T-cell (primary cell): ENCODE measurements at regions not wholly inside any gene's neighbourhood (a gene's known extent, or its start where the extent isn't known, plus 50 kb on each side); places are given as distances from the start of the nearest gene placed in this dataset.
A peak's percentile ranks its signal among the peaks of the same experiment; 100 is the strongest.

Experiments used
- ATAC-seq, 4 experiments: fragments of 200-7000 bp in 3 of 4; fragments of 150-1000 bp in 1 of 4; cut with Tn5 transposase; replicated peaks in 1 of 4; 1 replicate in 3 of 4; 2 replicates in 1 of 4; pipeline ENCODE4 v1.10.0; 2021; ENCODE audit warnings: moderate library complexity in 3 of 4, mild to moderate bottlenecking in 2 of 4, moderate number of reproducible peaks in 1 of 4
- CTCF ChIA-PET, 2 donors: fragments of 300-600 bp; sonication (Branson Sonifier 250); formaldehyde crosslinking; loops; one replicate each; lab custom pipeline; 2022; ENCODE audit warnings: antibody characterized with exemption in 2 of 2; lab: Charles Lee
- POLR2A ChIA-PET, 2 donors: fragments of 300-600 bp; sonication (Branson Sonifier 250); formaldehyde crosslinking; loops; one replicate each; lab custom pipeline; 2022; ENCODE audit warnings: antibody characterized with exemption in 2 of 2; lab: Charles Lee
- DNase-seq, 35 experiments: peaks; one replicate each; pipeline versions ENCODE4 v3.0.0 to v3.0.0-alpha.2; 2013 to 2023
- H3K27ac ChIP-seq: one replicate; pipeline ENCODE4 v1.5.1; 2013; ENCODE audit warnings: low read length
- H3K27me3 ChIP-seq, 2 experiments: replicated peaks in 1 of 2; 1 replicate in 1 of 2; 2 replicates in 1 of 2; pipeline versions ENCODE4 v1.6.1 to v1.7.0; 2013; ENCODE audit warnings: low read length in 1 of 2, mixed read lengths in 1 of 2; ENCODE audit not compliant: control insufficient read depth in 2 of 2, insufficient read depth in 2 of 2; ENCODE audit errors: extremely low read depth in 1 of 2
- H3K36me3 ChIP-seq, 2 donors: 1 replicate in 1 of 2; 2 replicates in 1 of 2; pipeline versions ENCODE4 v1.6.1 to v1.7.0; 2013; ENCODE audit warnings: low read length in 1 of 2; ENCODE audit not compliant: control insufficient read depth in 2 of 2, insufficient read depth in 1 of 2; ENCODE audit errors: extremely low read depth in 1 of 2
- H3K4me1 ChIP-seq, 2 experiments: 1 replicate in 1 of 2; 2 replicates in 1 of 2; pipeline versions ENCODE4 v1.6.1 to v1.7.0; 2013; ENCODE audit warnings: low read length in 2 of 2, mixed read lengths in 1 of 2; ENCODE audit not compliant: insufficient read depth in 2 of 2, control insufficient read depth in 1 of 2; ENCODE audit errors: extremely low read depth in 1 of 2
- H3K4me3 ChIP-seq, 2 donors: 1 replicate in 1 of 2; 2 replicates in 1 of 2; pipeline versions ENCODE4 v1.5.1 to v1.7.0; 2013; ENCODE audit warnings: mild to moderate bottlenecking in 2 of 2, low read length in 1 of 2, moderate library complexity in 1 of 2; ENCODE audit not compliant: control insufficient read depth in 1 of 2; ENCODE audit errors: extremely low read depth in 1 of 2
- H3K9me3 ChIP-seq: 2 replicates; pipeline ENCODE4 v1.7.0; 2013
- H3K27ac Mint-ChIP-seq, 2 donors: one replicate each; pipeline ENCODE4 v1.8.0; 2020 to 2021; ENCODE audit warnings: mild to moderate bottlenecking in 2 of 2, mixed read lengths in 2 of 2
- H3K27me3 Mint-ChIP-seq, 2 donors: one replicate each; pipeline ENCODE4 v1.8.0; 2021 to 2022; ENCODE audit warnings: mixed read lengths in 2 of 2
- H3K36me3 Mint-ChIP-seq: one replicate; pipeline ENCODE4 v1.8.0; 2021; ENCODE audit warnings: mixed read lengths
- H3K4me1 Mint-ChIP-seq, 3 donors: one replicate each; pipeline ENCODE4 v1.8.0; 2020 to 2022; ENCODE audit warnings: mixed read lengths in 3 of 3, mild to moderate bottlenecking in 1 of 3
- H3K4me3 Mint-ChIP-seq, 3 donors: one replicate each; pipeline ENCODE4 v1.8.0; 2020 to 2022; ENCODE audit warnings: mild to moderate bottlenecking in 3 of 3, mixed read lengths in 3 of 3, moderate library complexity in 3 of 3
- H3K9me3 Mint-ChIP-seq, 3 donors: one replicate each; pipeline ENCODE4 v1.8.0; 2020 to 2022; ENCODE audit warnings: mixed read lengths in 3 of 3
- WGBS: methylation state at CpG from one replicate; pipeline ENCODE4 v1.1.5; 2013; ENCODE audit warnings: missing lambda C conversion rate; ENCODE audit not compliant: insufficient coverage; 5-methylcytosine and 5-hydroxymethylcytosine counted together

DNA sequence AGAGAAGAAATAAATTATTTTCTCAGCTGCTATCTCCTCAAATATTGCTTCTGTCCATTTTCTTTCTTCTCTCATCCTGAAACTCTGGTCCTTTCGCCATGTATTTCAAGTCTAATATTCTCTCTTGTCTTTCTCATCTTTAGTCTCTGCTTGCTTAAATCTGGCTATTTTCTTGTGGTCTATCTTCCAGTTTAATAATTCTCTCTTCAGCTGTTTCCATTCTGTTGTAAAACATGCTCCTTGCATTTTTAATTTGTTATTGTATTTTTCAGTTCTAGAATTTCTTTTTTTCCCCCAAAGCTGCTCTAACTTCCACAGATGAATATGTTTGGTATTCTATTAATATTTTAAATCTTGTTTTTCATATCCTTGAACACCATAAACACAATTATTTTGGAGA, 70.1 kb upstream of the TMPRSS2 start:
- Histone ChIP-seq H3K4me1 (no peaks in the 10 kb centered on the region), H3K27me3 (peaks cover 0 to 8% of the 10 kb centered on the region in 2 experiments), H3K27ac (no peak overlapping the region), H3K9me3 (no peaks in the 10 kb centered on the region), H3K4me3 (no peak overlapping the region), H3K36me3 (no peaks in the 10 kb centered on the region)
- H3K36me3 Mint-ChIP-seq: no peaks in the 10 kb centered on the region
- H3K27ac Mint-ChIP-seq: no peak overlapping the region
- H3K4me1 Mint-ChIP-seq: no peaks in the 10 kb centered on the region
- ChIA-PET POLR2A (no interaction called here), CTCF (no interaction called here)
- H3K4me3 Mint-ChIP-seq: no peak overlapping the region
- H3K27me3 Mint-ChIP-seq: peaks cover 10 to 15% of the 10 kb centered on the region in 2 donors
- H3K9me3 Mint-ChIP-seq: peaks cover 7 to 38% (median 17%) of the 10 kb centered on the region in 3 donors
- no peak for ATAC-seq
- DNase-seq: no peak
- 100% methylated on average over 1 of the region's 1 CpG for WGBS

- Histone ChIP-seq H3K9me3 (no peaks in the 10 kb centered on the region), H3K36me3 (no peaks in the 10 kb centered on the region), H3K27ac (no peak overlapping the region), H3K27me3 (peaks cover 0 to 2% of the 10 kb centered on the region in 2 experiments), H3K4me3 (no peak overlapping the region), H3K4me1 (no peaks in the 10 kb centered on the region)
- no peak overlapping the region for H3K27ac Mint-ChIP-seq
- ChIA-PET CTCF (no interaction called here), POLR2A (no interaction called here)
- no CpG with 5 or more reads among the region's 4 CpGs for WGBS
- H3K9me3 Mint-ChIP-seq: peaks cover 12 to 44% (median 23%) of the 10 kb centered on the region in 3 donors
- DNase-seq (no peak), ATAC-seq (no peak)
- peaks cover 9 to 15% of the 10 kb centered on the region in 2 donors for H3K27me3 Mint-ChIP-seq
- H3K4me1 Mint-ChIP-seq: no peaks in the 10 kb centered on the region
- no peaks in the 10 kb centered on the region for H3K36me3 Mint-ChIP-seq
- H3K4me3 Mint-ChIP-seq: no peak overlapping the region
Observed at GRCh38 chr21:41576013-41576615, 68.2 kb upstream of the TMPRSS2 start.

- H3K4me3 Mint-ChIP-seq: no peak overlapping the region
- no peak overlapping the region for H3K27ac ChIP-seq
- DNase-seq (no peak), ATAC-seq (no peak)
- no peaks in the 10 kb centered on the region for H3K9me3 ChIP-seq
- 100% methylated on average over 2 of the region's 5 CpGs for WGBS
- H3K27me3 Mint-ChIP-seq: peaks cover 3 to 8% of the 10 kb centered on the region in 2 donors
- ChIA-PET POLR2A (no interaction called here), CTCF (no interaction called here)
- H3K9me3 Mint-ChIP-seq: peaks cover 8 to 44% (median 19%) of the 10 kb centered on the region in 3 donors
- H3K4me3 ChIP-seq: no peak overlapping the region
- no peaks in the 10 kb centered on the region for H3K27me3 ChIP-seq
- H3K36me3 ChIP-seq: no peaks in the 10 kb centered on the region
- H3K27ac Mint-ChIP-seq: no peak overlapping the region
- no peaks in the 10 kb centered on the region for H3K36me3 Mint-ChIP-seq
- no peaks in the 10 kb centered on the region for H3K4me1 ChIP-seq
- H3K4me1 Mint-ChIP-seq: no peaks in the 10 kb centered on the region
Observed at GRCh38 chr21:41573902-41574690, 66.1 kb upstream of the TMPRSS2 start.

DNA sequence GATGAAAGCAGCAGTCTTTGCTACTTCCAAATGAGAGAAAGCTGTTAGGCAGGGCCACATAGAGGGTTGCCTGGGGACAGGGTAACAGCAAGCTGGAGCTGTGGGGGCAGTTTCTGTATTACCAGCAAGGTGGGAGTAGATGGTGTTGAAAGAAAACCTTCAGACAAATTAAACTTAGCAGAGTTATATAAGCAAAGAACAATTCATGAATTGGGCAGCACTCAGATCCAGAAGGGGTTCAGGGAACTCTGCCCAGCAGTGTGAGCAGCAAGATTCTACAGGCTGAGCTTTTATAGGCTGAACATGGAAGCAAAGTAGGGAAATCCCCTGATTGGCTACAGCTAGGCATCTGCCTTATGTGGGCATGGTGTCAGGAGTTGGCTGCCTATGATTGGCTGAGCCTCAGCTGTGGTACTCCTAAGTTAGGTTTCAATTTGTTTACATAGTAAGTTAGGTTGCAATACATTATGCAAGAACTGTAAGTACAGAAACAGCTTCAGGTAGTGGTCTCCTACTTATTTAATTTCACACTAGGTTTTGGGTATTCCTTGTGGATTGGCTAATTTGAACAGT, 64.1 kb upstream of the TMPRSS2 start:
- no peaks in the 10 kb centered on the region for H3K36me3 Mint-ChIP-seq
- Histone ChIP-seq H3K36me3 (no peaks in the 10 kb centered on the region), H3K4me1 (no peaks in the 10 kb centered on the region), H3K9me3 (no peaks in the 10 kb centered on the region), H3K27ac (no peak overlapping the region), H3K4me3 (no peak overlapping the region), H3K27me3 (peaks cover 0 to 13% of the 10 kb centered on the region in 2 experiments)
- no peak for ATAC-seq
- H3K27me3 Mint-ChIP-seq: peaks cover 16 to 21% of the 10 kb centered on the region in 2 donors
- H3K4me1 Mint-ChIP-seq: no peaks in the 10 kb centered on the region
- H3K9me3 Mint-ChIP-seq: peaks cover 5 to 28% (median 9%) of the 10 kb centered on the region in 3 donors
- CTCF ChIA-PET: no interaction called here
- no peak overlapping the region for H3K4me3 Mint-ChIP-seq
- no peak for DNase-seq
- no peak overlapping the region for H3K27ac Mint-ChIP-seq
- POLR2A ChIA-PET: no interaction called here

- no peaks in the 10 kb centered on the region for H3K9me3 ChIP-seq
- WGBS: no CpG with 5 or more reads among the region's 7 CpGs
- ChIA-PET CTCF (no interaction called here), POLR2A (no interaction called here)
- no peak overlapping the region for H3K4me3 ChIP-seq
- H3K9me3 Mint-ChIP-seq: peaks cover 5 to 18% (median 6%) of the 10 kb centered on the region in 3 donors
- H3K27ac ChIP-seq: no peak overlapping the region
- no peaks in the 10 kb centered on the region for H3K36me3 ChIP-seq
- no peak overlapping the region for H3K27ac Mint-ChIP-seq
- no peaks in the 10 kb centered on the region for H3K4me1 Mint-ChIP-seq
- no peak for DNase-seq
- H3K4me1 ChIP-seq: no peaks in the 10 kb centered on the region
- peaks cover 17 to 26% of the 10 kb centered on the region in 2 donors for H3K27me3 Mint-ChIP-seq
- no peak overlapping the region for H3K4me3 Mint-ChIP-seq
- peaks cover 0 to 20% of the 10 kb centered on the region in 2 experiments for H3K27me3 ChIP-seq
- H3K36me3 Mint-ChIP-seq: no peaks in the 10 kb centered on the region
- ATAC-seq: no peak
Observed at GRCh38 chr21:41570791-41571355, 62.9 kb upstream of the TMPRSS2 start.

DNA sequence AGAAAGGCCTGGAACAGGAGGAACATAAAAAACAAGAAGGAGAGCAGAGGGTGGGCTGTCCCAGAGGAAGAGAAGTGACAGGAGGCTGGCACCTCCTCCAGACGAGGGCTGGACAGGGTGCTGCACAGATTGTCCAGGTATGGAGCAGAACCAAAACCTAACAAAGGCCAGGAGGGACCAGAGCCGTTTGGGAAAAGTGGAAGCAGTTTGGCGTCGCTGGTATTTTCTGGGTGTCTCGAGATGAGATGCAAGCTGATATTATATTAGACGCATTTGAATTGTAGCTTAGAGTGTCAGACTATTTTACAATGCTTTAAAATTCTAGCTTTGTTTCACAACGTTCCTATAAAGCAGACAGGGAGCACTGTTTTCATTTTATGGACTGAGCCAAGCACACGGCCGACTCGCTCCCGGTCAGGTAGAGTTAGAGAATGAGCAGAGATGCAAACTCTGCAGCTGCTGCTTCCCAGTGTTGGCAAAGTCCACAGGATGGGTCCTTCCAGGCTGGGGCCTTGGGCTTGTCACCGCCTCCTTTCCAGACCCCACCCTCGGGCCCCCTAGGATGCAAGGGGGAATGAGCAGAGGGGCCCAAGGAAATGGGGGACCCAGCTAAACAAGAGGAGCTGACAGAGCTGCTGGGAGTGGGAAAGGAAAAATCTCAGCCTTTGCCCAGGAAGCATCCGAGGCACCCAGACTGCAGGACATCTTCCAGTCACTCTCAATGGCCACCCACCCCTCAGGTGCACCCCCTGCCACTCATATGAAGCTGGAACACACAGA, 60.8 kb upstream of the TMPRSS2 start:
- no peaks in the 10 kb centered on the region for H3K9me3 ChIP-seq
- ChIA-PET POLR2A (no interaction called here), CTCF (no interaction called here)
- no peaks in the 10 kb centered on the region for H3K36me3 Mint-ChIP-seq
- H3K36me3 ChIP-seq: no peaks in the 10 kb centered on the region
- H3K27ac ChIP-seq: no peak overlapping the region
- peak overlapping the region in 1 of 2 donors; percentile 25 for H3K27ac Mint-ChIP-seq
- peaks cover 0 to 24% of the 10 kb centered on the region in 2 experiments for H3K27me3 ChIP-seq
- H3K4me1 Mint-ChIP-seq: peaks cover 5 to 7% (median 5%) of the 10 kb centered on the region in 3 donors
- no peaks in the 10 kb centered on the region for H3K4me1 ChIP-seq
- ATAC-seq (no peak), DNase-seq (no peak)
- 69% methylated on average over 10 of the region's 14 CpGs for WGBS
- peaks cover 12 to 29% of the 10 kb centered on the region in 2 donors for H3K27me3 Mint-ChIP-seq
- H3K4me3 ChIP-seq: no peak overlapping the region
- H3K4me3 Mint-ChIP-seq: no peak overlapping the region
- peaks cover 5 to 14% (median 6%) of the 10 kb centered on the region in 3 donors for H3K9me3 Mint-ChIP-seq
